B cell (primary cell): ENCODE measurements at regions not wholly inside any gene's neighbourhood (a gene's known extent, or its start where the extent isn't known, plus 50 kb on each side); places are given as distances from the start of the nearest gene placed in this dataset.

Source experiments
- ATAC-seq: fragments of 200-7000 bp; cut with Tn5 transposase; one replicate; pipeline ENCODE4 v1.10.0; 2021; ENCODE audit warnings: low read depth, mild to moderate bottlenecking, moderate number of reproducible peaks, moderate library complexity
- CTCF ChIA-PET: fragments of 350-600 bp; sonication (Branson Sonifier 250); formaldehyde crosslinking; loops from one replicate; lab custom pipeline; 2021; ENCODE audit warnings: antibody characterized with exemption, inconsistent platforms; lab: Charles Lee
- POLR2A ChIA-PET: fragments of 350-600 bp; sonication (Branson Sonifier 250); formaldehyde crosslinking; loops from one replicate; lab custom pipeline; 2021; ENCODE audit warnings: antibody characterized with exemption; lab: Charles Lee
- DNase-seq: peaks from one replicate; pipeline ENCODE4 v3.0.0; 2013
- H2AFZ ChIP-seq: 2 replicates; pipeline ENCODE4 v1.6.1; 2012; ENCODE audit warnings: mild to moderate bottlenecking, low read depth, low read length; ENCODE audit not compliant: insufficient read depth, poor library complexity, severe bottlenecking
- H3K27ac ChIP-seq, 2 donors: 1 replicate in 1 of 2; 2 replicates in 1 of 2; pipeline ENCODE4 v1.5.1; 2012 to 2013; ENCODE audit warnings: low read length in 2 of 2, mild to moderate bottlenecking in 2 of 2, moderate library complexity in 1 of 2
- H3K27me3 ChIP-seq, 4 experiments: fragments of 200-600 bp in 1 of 4; sonication (generic) in 1 of 4; replicated peaks in 1 of 4; 1 replicate in 2 of 4; 2 replicates in 2 of 4; pipeline versions ENCODE4 v1.6.1 to v1.7.0; 2013 to 2016; ENCODE audit warnings: low read length in 3 of 4, mild to moderate bottlenecking in 2 of 4, mixed read lengths in 1 of 4, moderate library complexity in 1 of 4; ENCODE audit not compliant: insufficient read depth in 4 of 4, control insufficient read depth in 3 of 4; ENCODE audit errors: control extremely low read depth in 1 of 4
- H3K36me3 ChIP-seq, 2 experiments: replicated peaks in 1 of 2; 1 replicate in 1 of 2; 2 replicates in 1 of 2; pipeline versions ENCODE4 v1.6.1 to v1.7.1; 2013; ENCODE audit warnings: low read length in 1 of 2; ENCODE audit not compliant: insufficient read depth in 2 of 2, control insufficient read depth in 1 of 2; ENCODE audit errors: control extremely low read depth in 1 of 2, extremely low read depth in 1 of 2
- H3K4me1 ChIP-seq, 2 donors: fragments of 200-600 bp in 1 of 2; sonication (generic) in 1 of 2; 1 replicate in 1 of 2; 2 replicates in 1 of 2; pipeline versions ENCODE4 v1.5.1 to v1.6.1; 2013 to 2017; ENCODE audit warnings: low read length in 2 of 2; ENCODE audit not compliant: control insufficient read depth in 2 of 2, insufficient read depth in 2 of 2
- H3K4me2 ChIP-seq: replicated peaks from 2 replicates; pipeline ENCODE3; 2012; ENCODE audit warnings: mild to moderate bottlenecking, low read depth, low read length; ENCODE audit not compliant: poor library complexity, severe bottlenecking
- H3K4me3 ChIP-seq, 5 experiments: fragments of 200-600 bp in 1 of 5; sonication (generic) in 1 of 5; 1 replicate in 3 of 5; 2 replicates in 2 of 5; pipeline versions ENCODE4 v1.5.1 to v1.7.0; 2011 to 2016; ENCODE audit warnings: low read length in 4 of 5, mild to moderate bottlenecking in 4 of 5, low read depth in 2 of 5, control low read depth in 1 of 5, moderate library complexity in 1 of 5; ENCODE audit not compliant: insufficient read depth in 1 of 5; ENCODE audit errors: control extremely low read depth in 1 of 5, extremely low read depth in 1 of 5
- H3K79me2 ChIP-seq: fragments of 200-600 bp; sonication (generic); one replicate; pipeline ENCODE4 v1.6.0; 2016; ENCODE audit warnings: low read length; ENCODE audit not compliant: control insufficient read depth, insufficient read depth
- H3K9ac ChIP-seq: fragments of 200-600 bp; sonication (generic); 2 replicates; pipeline ENCODE4 v1.6.1; 2017; ENCODE audit warnings: mild to moderate bottlenecking, low read length, moderate library complexity
- H3K9me3 ChIP-seq, 3 donors: one replicate each; pipeline versions ENCODE4 v1.6.1 to v1.7.1; 2013; ENCODE audit warnings: low read length in 2 of 3; ENCODE audit not compliant: control insufficient read depth in 2 of 3, insufficient read depth in 1 of 3; ENCODE audit errors: control extremely low read depth in 1 of 3
- H4K20me1 ChIP-seq: 2 replicates; pipeline ENCODE4 v1.6.0; 2012; ENCODE audit warnings: mild to moderate bottlenecking, low read length; ENCODE audit not compliant: insufficient read depth, control insufficient read depth, poor library complexity, severe bottlenecking
- H3K27ac Mint-ChIP-seq: one replicate; pipeline ENCODE4 v1.8.0; 2021; ENCODE audit warnings: mixed read lengths
- H3K27me3 Mint-ChIP-seq: one replicate; pipeline ENCODE4 v1.8.0; 2021; ENCODE audit warnings: mixed read lengths
- H3K4me1 Mint-ChIP-seq: one replicate; pipeline ENCODE4 v1.8.0; 2021; ENCODE audit warnings: mixed read lengths
- H3K4me3 Mint-ChIP-seq: one replicate; pipeline ENCODE4 v1.8.0; 2021; ENCODE audit warnings: mixed read lengths
- H3K9me3 Mint-ChIP-seq: one replicate; pipeline ENCODE4 v1.8.0; 2022; ENCODE audit warnings: mixed read lengths; ENCODE audit not compliant: insufficient read depth
- CTCF ChIP-seq: fragments of 200-600 bp; IDR thresholded peaks from one replicate; pipeline ENCODE4 v1.8.0; 2022; ENCODE audit warnings: antibody characterized with exemption, mild to moderate bottlenecking
- EZH2 ChIP-seq: IDR thresholded peaks from 2 replicates; pipeline ENCODE4 v1.6.1; 2012; ENCODE audit warnings: borderline replicate concordance, low read depth, mild to moderate bottlenecking, moderate library complexity, low read length; ENCODE audit not compliant: insufficient read depth, poor library complexity, severe bottlenecking
- WGBS: methylation state at CpG from one replicate; pipeline ENCODE4 v1.1.5; 2013; ENCODE audit warnings: missing lambda C conversion rate; ENCODE audit not compliant: insufficient coverage; 5-methylcytosine and 5-hydroxymethylcytosine counted together
- intact Hi-C: fragments of 100-400 bp; cut with micrococcal nuclease; formaldehyde crosslinking; loops from one replicate; pipeline ENCODE4 v1.10.0; 2022

- no CpG with 5 or more reads among the region's 2 CpGs for WGBS
- H3K9me3 Mint-ChIP-seq = peaks cover 6% of the 10 kb centered on the region
- DNase-seq = no peak
- Histone ChIP-seq H3K27ac (no peak overlapping the region), H3K79me2 (no peaks in the 10 kb centered on the region), H3K36me3 (no peaks in the 10 kb centered on the region), H3K4me2 (no peak overlapping the region), H3K9ac (no peak overlapping the region), H3K4me1 (no peaks in the 10 kb centered on the region), H3K4me3 (no peak overlapping the region), H4K20me1 (no peaks in the 10 kb centered on the region), H3K27me3 (no peaks in the 10 kb centered on the region), H2AFZ (no peak overlapping the region), H3K9me3 (peaks cover 0 to 4% (median 0%) of the 10 kb centered on the region in 3 donors)
- ChIA-PET CTCF (no interaction called here), POLR2A (no interaction called here)
- no peak overlapping the region for H3K4me3 Mint-ChIP-seq
- ATAC-seq = no peak
- TF ChIP-seq CTCF (no peak), EZH2 (no peak)
- no peak overlapping the region for H3K27ac Mint-ChIP-seq
- no peaks in the 10 kb centered on the region for H3K27me3 Mint-ChIP-seq
- H3K4me1 Mint-ChIP-seq = no peaks in the 10 kb centered on the region
- intact Hi-C loops = no loop called here
These were observed 73.9 kb upstream of the FSTL5 start for GRCh38 chr4:162237676-162238075.

DNA sequence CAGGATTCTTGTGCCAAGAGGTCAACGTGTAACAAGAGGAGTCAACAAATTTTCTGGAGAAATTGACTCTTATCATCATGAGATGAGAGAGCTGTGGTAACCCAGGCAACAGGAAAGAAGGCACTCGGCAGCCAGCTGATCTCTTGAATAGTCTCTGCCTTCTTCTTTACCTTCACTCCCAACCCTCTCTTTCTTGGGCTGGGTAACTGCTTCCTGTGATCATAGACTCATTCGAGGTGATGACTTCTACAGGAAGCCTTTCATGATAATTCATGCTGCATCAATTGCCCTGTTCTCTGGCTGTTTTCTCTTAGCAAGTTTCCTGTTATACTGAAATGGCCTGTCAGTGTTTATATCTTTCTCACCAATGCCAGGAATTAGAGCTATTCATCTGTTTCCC is 70.8 kb upstream of the FSTL5 start:
- intact Hi-C loops = no loop called here
- ChIA-PET POLR2A (no interaction called here), CTCF (no interaction called here)
- Histone ChIP-seq H3K36me3 (no peaks in the 10 kb centered on the region), H4K20me1 (no peaks in the 10 kb centered on the region), H3K27me3 (no peaks in the 10 kb centered on the region), H3K79me2 (no peaks in the 10 kb centered on the region), H3K4me2 (no peak overlapping the region), H3K9me3 (no peaks in the 10 kb centered on the region), H3K27ac (no peak overlapping the region), H3K9ac (no peak overlapping the region), H3K4me3 (no peak overlapping the region), H3K4me1 (no peaks in the 10 kb centered on the region), H2AFZ (no peak overlapping the region)
- DNase-seq (no peak), ATAC-seq (no peak)
- Mint-ChIP-seq H3K27me3 (no peaks in the 10 kb centered on the region), H3K4me1 (no peaks in the 10 kb centered on the region), H3K9me3 (peaks cover 6% of the 10 kb centered on the region), H3K27ac (no peak overlapping the region), H3K4me3 (no peak overlapping the region)
- no CpG with 5 or more reads among the region's 3 CpGs for WGBS
- no peak for TF ChIP-seq CTCF
- TF ChIP-seq EZH2 = no peak
